Natural killer cell treated with Interleukin-12 subunit alpha and Interleukin-12 subunit beta and Interleukin-15 and Interleukin-18, amount 100 ng/mL, for 72 hours (primary cell): ENCODE measurements at regions not wholly inside any gene's neighbourhood (a gene's known extent, or its start where the extent isn't known, plus 50 kb on each side); places are given as distances from the start of the nearest gene placed in this dataset.
"Not testable (repeated sequence)": the region's sequence is repeated elsewhere in the genome, so short reads cannot be mapped to it uniquely, and the experiment has no call there.

ENCODE experiments used
- ATAC-seq, 2 donors: fragments of 150-1000 bp; cut with Tn5 transposase in 1 of 2; sonication (Bioruptor Pico), chemical (Tn5 transposase) in 1 of 2; 2 replicates each; pipeline ENCODE4 v1.10.0; 2021
- DNase-seq: peaks from one replicate; pipeline ENCODE4 v3.0.0; 2022; ENCODE audit warnings: low spot score
- H3K27ac Mint-ChIP-seq, 2 donors: 1 replicate in 1 of 2; 2 replicates in 1 of 2; pipeline ENCODE4 v1.8.0; 2022; ENCODE audit warnings: mixed read lengths in 2 of 2, mild to moderate bottlenecking in 1 of 2, moderate library complexity in 1 of 2
- H3K27me3 Mint-ChIP-seq, 2 donors: 1 replicate in 1 of 2; 2 replicates in 1 of 2; pipeline ENCODE4 v1.8.0; 2022; ENCODE audit warnings: mixed read lengths in 2 of 2
- H3K36me3 Mint-ChIP-seq: one replicate; pipeline ENCODE4 v1.8.0; 2022; ENCODE audit warnings: mixed read lengths
- H3K4me1 Mint-ChIP-seq, 2 donors: 1 replicate in 1 of 2; 2 replicates in 1 of 2; pipeline ENCODE4 v1.8.0; 2022; ENCODE audit warnings: low read depth in 2 of 2, mixed read lengths in 2 of 2, mild to moderate bottlenecking in 1 of 2
- H3K4me3 Mint-ChIP-seq: one replicate; pipeline ENCODE4 v1.8.0; 2022; ENCODE audit warnings: mixed read lengths
- H3K9me3 Mint-ChIP-seq: 2 replicates; pipeline ENCODE4 v1.8.0; 2022; ENCODE audit warnings: mixed read lengths

GRCh38 chr14:52150162-52150561, 81.3 kb upstream of the NID2 start:
- Mint-ChIP-seq H3K9me3 (peaks cover 4% of the 10 kb centered on the region), H3K4me1 (peaks cover 57 to 74% of the 10 kb centered on the region in 2 donors), H3K4me3 (no peak overlapping the region), H3K27me3 (no peaks in the 10 kb centered on the region), H3K27ac (peak overlapping the region in 1 of 2 donors; percentile 7), H3K36me3 (peaks cover 38% of the 10 kb centered on the region)
- no peak for DNase-seq
- no peak for ATAC-seq

GRCh38 chr14:52148371-52148770, 79.5 kb upstream of the NID2 start:
- Mint-ChIP-seq H3K4me1 (peaks cover 43 to 56% of the 10 kb centered on the region in 2 donors), H3K9me3 (peaks cover 8% of the 10 kb centered on the region), H3K27ac (no peak overlapping the region), H3K27me3 (no peaks in the 10 kb centered on the region), H3K36me3 (peaks cover 35% of the 10 kb centered on the region), H3K4me3 (no peak overlapping the region)
- DNase-seq, result no peak
- no peak for ATAC-seq

GRCh38 chr14:52146504-52146903, 77.6 kb upstream of the NID2 start:
- no peak overlapping the region for H3K4me3 Mint-ChIP-seq
- peaks cover 8% of the 10 kb centered on the region for H3K9me3 Mint-ChIP-seq
- no peak for ATAC-seq
- peak overlapping the region in 1 of 2 donors; percentile 30 for H3K27ac Mint-ChIP-seq
- peaks cover 39 to 44% of the 10 kb centered on the region in 2 donors for H3K4me1 Mint-ChIP-seq
- peaks cover 25% of the 10 kb centered on the region for H3K36me3 Mint-ChIP-seq
- no peak for DNase-seq
- no peaks in the 10 kb centered on the region for H3K27me3 Mint-ChIP-seq

GRCh38 chr14:52144099-52144498, 75.2 kb upstream of the NID2 start:
- Mint-ChIP-seq H3K36me3 (peaks cover 11% of the 10 kb centered on the region), H3K4me1 (peaks cover 22 to 25% of the 10 kb centered on the region in 2 donors)
- DNase-seq, H3K27me3 Mint-ChIP-seq, H3K4me3 Mint-ChIP-seq, H3K9me3 Mint-ChIP-seq, ATAC-seq, H3K27ac Mint-ChIP-seq: not testable (repeated sequence)

- H3K4me3 Mint-ChIP-seq, result no peak overlapping the region
- peaks cover 5% of the 10 kb centered on the region for H3K9me3 Mint-ChIP-seq
- H3K4me1 Mint-ChIP-seq, result peaks cover 10 to 12% of the 10 kb centered on the region in 2 donors
- peaks cover 15% of the 10 kb centered on the region for H3K36me3 Mint-ChIP-seq
- H3K27ac Mint-ChIP-seq, result no peak overlapping the region
- DNase-seq, result no peak
- no peak for ATAC-seq
- H3K27me3 Mint-ChIP-seq, result no peaks in the 10 kb centered on the region
Measured at GRCh38 chr14:52142504-52142903, 73.6 kb upstream of the NID2 start.

GRCh38 chr14:52131640-52132320, 62.9 kb upstream of the NID2 start:
- Mint-ChIP-seq H3K27ac (peak overlapping the region in 1 of 2 donors; percentile 32), H3K27me3 (peaks cover 5 to 8% of the 10 kb centered on the region in 2 donors), H3K9me3 (no peaks in the 10 kb centered on the region), H3K4me1 (peaks cover 18 to 20% of the 10 kb centered on the region in 2 donors), H3K36me3 (peaks cover 27% of the 10 kb centered on the region), H3K4me3 (no peak overlapping the region)
- ATAC-seq (no peak), DNase-seq (peak; percentile 66)

GRCh38 chr14:52129721-52130120, 60.9 kb upstream of the NID2 start:
- DNase-seq (no peak), ATAC-seq (no peak)
- peaks cover 36% of the 10 kb centered on the region in 2 donors for H3K4me1 Mint-ChIP-seq
- no peak overlapping the region for H3K4me3 Mint-ChIP-seq
- no peak overlapping the region for H3K27ac Mint-ChIP-seq
- H3K27me3 Mint-ChIP-seq, result peaks cover 5 to 19% of the 10 kb centered on the region in 2 donors
- no peaks in the 10 kb centered on the region for H3K9me3 Mint-ChIP-seq
- peaks cover 14% of the 10 kb centered on the region for H3K36me3 Mint-ChIP-seq

GRCh38 chr14:52125885-52126284, 57.0 kb upstream of the NID2 start:
- H3K4me3 Mint-ChIP-seq, result peak overlapping the region; percentile 64

GRCh38 chr14:52124791-52125684, 56.2 kb upstream of the NID2 start:
- Mint-ChIP-seq H3K4me3 (peak overlapping the region; percentile 64), H3K27ac (peak overlapping the region; percentile 13 to 27), H3K27me3 (peaks cover 5 to 19% of the 10 kb centered on the region in 2 donors), H3K4me1 (peaks cover 23% of the 10 kb centered on the region in 2 donors), H3K36me3 (peaks cover 5% of the 10 kb centered on the region), H3K9me3 (no peaks in the 10 kb centered on the region)
- DNase-seq (no peak), ATAC-seq (peak in 1 of 2 donors; percentile 49)

More at GRCh38 chr14:52125885-52126284, 57.0 kb upstream of the NID2 start:
- Mint-ChIP-seq H3K9me3 (no peaks in the 10 kb centered on the region), H3K4me1 (peaks cover 23% of the 10 kb centered on the region in 2 donors), H3K36me3 (peaks cover 5% of the 10 kb centered on the region), H3K27me3 (peaks cover 5 to 19% of the 10 kb centered on the region in 2 donors), H3K27ac (peak overlapping the region; percentile 13 to 27)
- no peak for DNase-seq
- peak; percentile 77 to 78 for ATAC-seq

- not testable (repeated sequence) for DNase-seq, H3K9me3 Mint-ChIP-seq, ATAC-seq, H3K4me3 Mint-ChIP-seq, H3K27ac Mint-ChIP-seq, H3K36me3 Mint-ChIP-seq
- H3K27me3 Mint-ChIP-seq, result peaks cover under 1 to 13% of the 10 kb centered on the region in 2 donors
- H3K4me1 Mint-ChIP-seq, result peaks cover 18% of the 10 kb centered on the region in 2 donors
Measured at GRCh38 chr14:52122163-52122562, 53.3 kb upstream of the NID2 start.

- peaks cover 15 to 18% of the 10 kb centered on the region in 2 donors for H3K4me1 Mint-ChIP-seq
- DNase-seq, result no peak
- no peak for ATAC-seq
- no peak overlapping the region for H3K27ac Mint-ChIP-seq
- H3K4me3 Mint-ChIP-seq, result no peak overlapping the region
- H3K36me3 Mint-ChIP-seq, result no peaks in the 10 kb centered on the region
- H3K27me3 Mint-ChIP-seq, result peaks cover 0 to 13% of the 10 kb centered on the region in 2 donors
- no peaks in the 10 kb centered on the region for H3K9me3 Mint-ChIP-seq
Measured at GRCh38 chr14:52121441-52121840, 52.6 kb upstream of the NID2 start.

GRCh38 chr14:52119030-52119429, 50.2 kb upstream of the NID2 start:
- Mint-ChIP-seq H3K27me3 (peaks cover 0 to 2% of the 10 kb centered on the region in 2 donors), H3K4me3 (no peak overlapping the region), H3K9me3 (no peaks in the 10 kb centered on the region), H3K27ac (no peak overlapping the region), H3K36me3 (no peaks in the 10 kb centered on the region), H3K4me1 (peaks cover 6 to 8% of the 10 kb centered on the region in 2 donors)
- ATAC-seq (no peak), DNase-seq (no peak)
